BJ (cell line): ENCODE measurements at regions not wholly inside any gene's neighbourhood (a gene's known extent, or its start where the extent isn't known, plus 50 kb on each side); places are given as distances from the start of the nearest gene placed in this dataset.

Source experiments
- CTCF ChIA-PET: fragments of 350-600 bp; formaldehyde crosslinking; extraction: SDS; loops from one replicate; lab custom pipeline; 2021; ENCODE audit warnings: antibody characterized with exemption, inconsistent platforms; lab: Yijun Ruan, JAX
- POLR2A ChIA-PET: fragments of 300-600 bp; sonication (Branson Sonifier 250); formaldehyde crosslinking; extraction: SDS; loops from one replicate; lab custom pipeline; 2021; ENCODE audit warnings: antibody characterized with exemption; lab: Charles Lee
- DNase-seq: peaks from one replicate; pipeline ENCODE4 v3.0.0-alpha.2; 2011; ENCODE audit warnings: low read depth
- H3K27me3 ChIP-seq: 2 replicates; pipeline ENCODE4 v1.6.0; 2011; ENCODE audit warnings: low read length; ENCODE audit not compliant: control insufficient read depth, insufficient read depth
- H3K36me3 ChIP-seq: 2 replicates; pipeline ENCODE4 v1.5.1; 2011; ENCODE audit warnings: low read length; ENCODE audit not compliant: control insufficient read depth, insufficient read depth
- H3K4me3 ChIP-seq: 2 replicates; pipeline ENCODE4 v1.5.1; 2011; ENCODE audit warnings: low read depth, mild to moderate bottlenecking, control low read depth, low read length
- CTCF ChIP-seq: IDR thresholded peaks from 2 replicates; pipeline ENCODE4 v1.5.1; 2011; ENCODE audit warnings: low read depth, mild to moderate bottlenecking, control low read depth, inconsistent platforms, low read length, moderate library complexity; ENCODE audit not compliant: insufficient read depth

- Histone ChIP-seq H3K36me3 (no peaks in the 10 kb centered on the region), H3K27me3 (0 out of 2 replicates have a peak, but pooled peaks cover 1% of the 10 kb centered on the region), H3K4me3 (no peak overlapping the region)
- DNase-seq: no peak
- ChIA-PET POLR2A (no interaction called here), CTCF (interaction anchor here (0.6 kb wide), 1 partner anchor 9 kb away, joined by 3 read pairs; no protein-coding TSS in a partner anchor)
- TF ChIP-seq CTCF: no peak
Observed at GRCh38 chr17:72306037-72306436, 185.2 kb downstream of the SOX9 start.

GRCh38 chr17:72307836-72308235 lies 187.0 kb downstream of the SOX9 start:
- Histone ChIP-seq H3K36me3 (no peaks in the 10 kb centered on the region), H3K4me3 (no peak overlapping the region), H3K27me3 (0 out of 2 replicates have a peak, but pooled peaks cover 1% of the 10 kb centered on the region)
- ChIA-PET CTCF (no interaction called here), POLR2A (no interaction called here)
- TF ChIP-seq CTCF: no peak
- no peak for DNase-seq

- H3K4me3 ChIP-seq: no peak overlapping the region
- POLR2A ChIA-PET: no interaction called here
- CTCF ChIA-PET: no interaction called here
- no peaks in the 10 kb centered on the region for H3K36me3 ChIP-seq
- 0 out of 2 replicates have a peak, but pooled peaks cover 1% of the 10 kb centered on the region for H3K27me3 ChIP-seq
- no peak for DNase-seq
- TF ChIP-seq CTCF: no peak
Observed at GRCh38 chr17:72308744-72309385, 188.0 kb downstream of the SOX9 start.

- no peak for TF ChIP-seq CTCF
- Histone ChIP-seq H3K27me3 (peaks cover 5% of the 10 kb centered on the region), H3K4me3 (no peak overlapping the region), H3K36me3 (no peaks in the 10 kb centered on the region)
- DNase-seq: no peak
- ChIA-PET POLR2A (no interaction called here), CTCF (no interaction called here)
Observed at GRCh38 chr17:72311004-72311403, 190.2 kb downstream of the SOX9 start.

- TF ChIP-seq CTCF: no peak
- DNase-seq: no peak
- Histone ChIP-seq H3K27me3 (peaks cover 3% of the 10 kb centered on the region), H3K36me3 (no peaks in the 10 kb centered on the region), H3K4me3 (no peak overlapping the region)
- ChIA-PET POLR2A (no interaction called here), CTCF (no interaction called here)
Observed at GRCh38 chr17:72315122-72315913, 194.5 kb downstream of the SOX9 start.
